ENCODE measurements at regions not wholly inside any gene's neighbourhood (a gene's known extent, or its start where the extent isn't known, plus 50 kb on each side); places are given as distances from the start of the nearest gene placed in this dataset.
"Not testable (repeated sequence)": the region's sequence is repeated elsewhere in the genome, so short reads cannot be mapped to it uniquely, and the experiment has no call there.

- no peak for DNase-seq (ENCODE audit: low read depth)
Observed at GRCh38 chr6:154602296-154602695, 91.8 kb upstream of the CNKSR3 start.

- no peak for DNase-seq (ENCODE audit: low read depth)
Observed at GRCh38 chr6:154602708-154603107, 92.2 kb upstream of the CNKSR3 start.

- DNase-seq (ENCODE audit: low read depth): no peak
Observed at GRCh38 chr6:154604119-154604518, 93.6 kb upstream of the CNKSR3 start.

GRCh38 chr6:154605178-154605881 lies 94.8 kb upstream of the CNKSR3 start:
- DNase-seq (ENCODE audit: low read depth): no peak

GRCh38 chr6:154605882-154606370 lies 95.4 kb upstream of the CNKSR3 start:
- DNase-seq (ENCODE audit: low read depth): no peak

GRCh38 chr6:154606457-154606856 lies 96.0 kb upstream of the CNKSR3 start:
- DNase-seq (ENCODE audit: low read depth): no peak

GRCh38 chr6:154606860-154607259 lies 96.4 kb upstream of the CNKSR3 start:
- DNase-seq (ENCODE audit: low read depth): no peak

GRCh38 chr6:154611241-154611640 lies 100.8 kb upstream of the CNKSR3 start:
- no peak for DNase-seq (ENCODE audit: low read depth)

- DNase-seq (ENCODE audit: low read depth): no peak
Observed at GRCh38 chr6:154611847-154612246, 101.4 kb upstream of the CNKSR3 start.

GRCh38 chr6:154613137-154613676 lies 102.7 kb upstream of the CNKSR3 start:
- DNase-seq (ENCODE audit: low read depth): no peak

GRCh38 chr6:154614101-154614500 lies 103.6 kb upstream of the CNKSR3 start:
- no peak for DNase-seq (ENCODE audit: low read depth)

GRCh38 chr6:154614641-154615040 lies 104.2 kb upstream of the CNKSR3 start:
- DNase-seq (ENCODE audit: low read depth): no peak

- no peak for DNase-seq (ENCODE audit: low read depth)
Observed at GRCh38 chr6:154615483-154616025, 105.1 kb upstream of the CNKSR3 start.

GRCh38 chr6:154617175-154617574 lies 106.7 kb upstream of the CNKSR3 start:
- no peak for DNase-seq (ENCODE audit: low read depth)

GRCh38 chr6:154619146-154619545 lies 108.7 kb upstream of the CNKSR3 start:
- DNase-seq (ENCODE audit: low read depth): no peak

- DNase-seq (ENCODE audit: low read depth): no peak
Observed at GRCh38 chr6:154621686-154622085, 111.2 kb upstream of the CNKSR3 start.

GRCh38 chr6:154622618-154623336 lies 110.4 kb upstream of the SCAF8 start:
- no peak for DNase-seq (ENCODE audit: low read depth)

GRCh38 chr6:154623391-154623790 lies 109.8 kb upstream of the SCAF8 start:
- no peak for DNase-seq (ENCODE audit: low read depth)

GRCh38 chr6:154624038-154624599 lies 109.1 kb upstream of the SCAF8 start:
- DNase-seq (ENCODE audit: low read depth): no peak

- not testable (repeated sequence) for DNase-seq (ENCODE audit: low read depth)
Observed at GRCh38 chr6:154624727-154625126, 108.5 kb upstream of the SCAF8 start.

GRCh38 chr6:154625721-154626120 lies 107.5 kb upstream of the SCAF8 start:
- DNase-seq (ENCODE audit: low read depth): no peak

- DNase-seq (ENCODE audit: low read depth): no peak
Observed at GRCh38 chr6:154629127-154629526, 104.1 kb upstream of the SCAF8 start.

- DNase-seq (ENCODE audit: low read depth): no peak
Observed at GRCh38 chr6:154632119-154632518, 101.1 kb upstream of the SCAF8 start.

All from GM04504 (cell line).